Neural cell (in vitro differentiated cells): ENCODE measurements at regions not wholly inside any gene's neighbourhood (a gene's known extent, or its start where the extent isn't known, plus 50 kb on each side); places are given as distances from the start of the nearest gene placed in this dataset.

Experiments used
- H2AFZ ChIP-seq: fragments of 200-600, 300-800 bp; sonication (generic), shearing (Covaris generic); 2 replicates; pipeline ENCODE4 v1.6.0; 2014; ENCODE audit warnings: low read depth, mild to moderate bottlenecking, antibody characterized with exemption, low read length, moderate library complexity
- H3F3A ChIP-seq: fragments of 200-600 bp; shearing (Covaris generic); 2 replicates; pipeline ENCODE4 v1.6.1; 2016; ENCODE audit warnings: mild to moderate bottlenecking, moderate library complexity, mixed read lengths, antibody characterized with exemption, low read length; ENCODE audit not compliant: insufficient read depth, poor library complexity, severe bottlenecking
- H3K27ac ChIP-seq: fragments of 200-600, 300-800 bp; sonication (generic), shearing (Covaris generic); 2 replicates; pipeline ENCODE4 v1.5.1; 2014; ENCODE audit warnings: mild to moderate bottlenecking, low read length, moderate library complexity
- H3K27me3 ChIP-seq: fragments of 300-800, 200-600 bp; sonication (generic), shearing (Covaris generic); 2 replicates; pipeline ENCODE4 v1.6.0; 2014; ENCODE audit warnings: mild to moderate bottlenecking, low read depth, low read length, moderate library complexity; ENCODE audit not compliant: insufficient read depth
- H3K36me3 ChIP-seq: fragments of 300-800, 200-600 bp; sonication (generic), shearing (Covaris generic); 2 replicates; pipeline ENCODE4 v1.5.1; 2014; ENCODE audit warnings: mild to moderate bottlenecking, antibody characterized with exemption, low read length, moderate library complexity; ENCODE audit not compliant: insufficient read depth
- H3K4me2 ChIP-seq: fragments of 300-800, 200-600 bp; sonication (generic), shearing (Covaris generic); 2 replicates; pipeline ENCODE4 v1.6.0; 2014; ENCODE audit warnings: mild to moderate bottlenecking, low read length
- H3K4me3 ChIP-seq: fragments of 300-800, 200-600 bp; sonication (generic), shearing (Covaris generic); 2 replicates; pipeline ENCODE4 v1.5.1; 2014; ENCODE audit warnings: mild to moderate bottlenecking, low read length, moderate library complexity
- H3K79me2 ChIP-seq: fragments of 200-600 bp; shearing (Covaris generic); replicated peaks from 2 replicates; pipeline ENCODE4 v1.6.0; 2014; ENCODE audit warnings: mild to moderate bottlenecking, low read length, moderate library complexity; ENCODE audit not compliant: insufficient read depth
- H3K9ac ChIP-seq: fragments of 300-800, 200-600 bp; sonication (generic), shearing (Covaris generic); 2 replicates; pipeline ENCODE4 v1.6.1; 2016; ENCODE audit warnings: mild to moderate bottlenecking, low read length, mixed read lengths
- H3K9me2 ChIP-seq: fragments of 200-600 bp; shearing (Covaris generic); 2 replicates; pipeline ENCODE4 v1.6.1; 2016; ENCODE audit warnings: mild to moderate bottlenecking, low read length, mixed read lengths; ENCODE audit not compliant: insufficient read depth
- H3K9me3 ChIP-seq: fragments of 200-600, 300-800 bp; sonication (generic), shearing (Covaris generic); 2 replicates; pipeline ENCODE4 v1.6.1; 2016; ENCODE audit warnings: mild to moderate bottlenecking, mixed run types, low read length, moderate library complexity, mixed read lengths
- H4K20me1 ChIP-seq: fragments of 200-600 bp; shearing (Covaris generic); 2 replicates; pipeline ENCODE4 v1.6.1; 2016; ENCODE audit warnings: mild to moderate bottlenecking, mixed run types; ENCODE audit not compliant: insufficient read depth
- EP300 ChIP-seq: fragments of 450-650 bp; conservative IDR thresholded peaks from 2 replicates; pipeline ENCODE4 v1.6.1; 2014; ENCODE audit warnings: antibody characterized with exemption, mild to moderate bottlenecking, moderate library complexity; ENCODE audit not compliant: poor library complexity, severe bottlenecking
- EZH2 ChIP-seq: fragments of 200-600, 300-800 bp; shearing (Covaris generic), sonication (generic); IDR thresholded peaks from 2 replicates; pipeline ENCODE4 v1.6.1; 2014; ENCODE audit warnings: antibody characterized with exemption, low read length, borderline replicate concordance, mild to moderate bottlenecking; ENCODE audit not compliant: insufficient read depth, poor library complexity, severe bottlenecking
- MXI1 ChIP-seq: fragments of 450-650 bp; conservative IDR thresholded peaks from 2 replicates; pipeline ENCODE4 v1.6.1; 2014; ENCODE audit warnings: antibody characterized with exemption, mild to moderate bottlenecking; ENCODE audit not compliant: poor library complexity, severe bottlenecking
- POLR2AphosphoS5 ChIP-seq: IDR thresholded peaks from 2 replicates; pipeline ENCODE4 v1.6.1; 2012
- RAD21 ChIP-seq: fragments of 450-650 bp; conservative IDR thresholded peaks from 2 replicates; pipeline ENCODE4 v1.6.1; 2014; ENCODE audit warnings: antibody characterized with exemption, mild to moderate bottlenecking, moderate library complexity
- SMC3 ChIP-seq: fragments of 450-650 bp; conservative IDR thresholded peaks from 2 replicates; pipeline ENCODE4 v1.6.1; 2014; ENCODE audit warnings: antibody characterized with exemption, mild to moderate bottlenecking, moderate library complexity; ENCODE audit not compliant: poor library complexity
- TAF1 ChIP-seq: IDR thresholded peaks from 2 replicates; pipeline ENCODE4 v1.6.1; 2012; ENCODE audit warnings: low read depth
- TF ChIP-seq, protein P1 (sequence below): IDR thresholded peaks from 2 replicates; pipeline ENCODE4 v1.6.1; 2012; ENCODE audit warnings: borderline replicate concordance

DNA sequence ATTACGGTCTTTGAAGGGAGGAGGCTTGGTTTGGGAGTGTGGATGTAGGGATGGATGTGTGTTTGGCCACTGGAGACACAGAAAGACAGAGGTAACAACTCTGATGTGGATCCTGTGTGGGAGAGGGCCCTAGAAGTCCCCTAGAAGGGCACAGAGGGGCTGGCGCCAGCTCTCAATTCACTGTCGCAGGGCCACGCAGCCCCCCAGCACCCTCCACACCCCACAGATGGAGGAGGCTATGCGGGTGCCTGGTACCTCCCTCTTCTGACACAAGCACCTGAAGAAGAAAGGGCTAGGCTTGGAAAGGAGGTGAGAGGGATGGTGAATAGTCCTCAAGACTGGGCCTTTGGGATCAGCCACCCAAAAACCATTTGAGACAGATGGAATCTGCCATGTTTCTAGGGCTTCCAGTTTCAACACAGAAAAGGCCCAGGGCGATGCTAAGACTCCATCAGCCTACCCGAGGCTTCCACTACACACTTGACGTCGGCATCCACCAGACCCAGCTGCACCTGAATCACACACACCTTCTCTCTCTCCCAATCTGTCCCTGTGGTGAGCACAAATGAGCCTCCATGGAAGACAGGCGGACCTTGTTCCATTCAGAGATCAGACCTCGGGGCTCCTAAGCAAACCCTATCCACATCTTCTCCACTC lies 413.5 kb upstream of the HS6ST1 start:
- Histone ChIP-seq H3K9me2 (no peaks in the 10 kb centered on the region), H4K20me1 (no peaks in the 10 kb centered on the region), H3K4me3 (no peak overlapping the region), H3K4me2 (no peak overlapping the region), H3K27me3 (no peaks in the 10 kb centered on the region), H3K79me2 (no peaks in the 10 kb centered on the region), H3F3A (no peaks in the 10 kb centered on the region), H3K36me3 (no peaks in the 10 kb centered on the region), H3K9ac (no peak overlapping the region), H3K9me3 (no peaks in the 10 kb centered on the region), H3K27ac (no peak overlapping the region), H2AFZ (no peak overlapping the region)
- TF ChIP-seq EP300 (no peak), RAD21 (no peak), POLR2AphosphoS5 (no peak)
- TF ChIP-seq, protein P1, sequence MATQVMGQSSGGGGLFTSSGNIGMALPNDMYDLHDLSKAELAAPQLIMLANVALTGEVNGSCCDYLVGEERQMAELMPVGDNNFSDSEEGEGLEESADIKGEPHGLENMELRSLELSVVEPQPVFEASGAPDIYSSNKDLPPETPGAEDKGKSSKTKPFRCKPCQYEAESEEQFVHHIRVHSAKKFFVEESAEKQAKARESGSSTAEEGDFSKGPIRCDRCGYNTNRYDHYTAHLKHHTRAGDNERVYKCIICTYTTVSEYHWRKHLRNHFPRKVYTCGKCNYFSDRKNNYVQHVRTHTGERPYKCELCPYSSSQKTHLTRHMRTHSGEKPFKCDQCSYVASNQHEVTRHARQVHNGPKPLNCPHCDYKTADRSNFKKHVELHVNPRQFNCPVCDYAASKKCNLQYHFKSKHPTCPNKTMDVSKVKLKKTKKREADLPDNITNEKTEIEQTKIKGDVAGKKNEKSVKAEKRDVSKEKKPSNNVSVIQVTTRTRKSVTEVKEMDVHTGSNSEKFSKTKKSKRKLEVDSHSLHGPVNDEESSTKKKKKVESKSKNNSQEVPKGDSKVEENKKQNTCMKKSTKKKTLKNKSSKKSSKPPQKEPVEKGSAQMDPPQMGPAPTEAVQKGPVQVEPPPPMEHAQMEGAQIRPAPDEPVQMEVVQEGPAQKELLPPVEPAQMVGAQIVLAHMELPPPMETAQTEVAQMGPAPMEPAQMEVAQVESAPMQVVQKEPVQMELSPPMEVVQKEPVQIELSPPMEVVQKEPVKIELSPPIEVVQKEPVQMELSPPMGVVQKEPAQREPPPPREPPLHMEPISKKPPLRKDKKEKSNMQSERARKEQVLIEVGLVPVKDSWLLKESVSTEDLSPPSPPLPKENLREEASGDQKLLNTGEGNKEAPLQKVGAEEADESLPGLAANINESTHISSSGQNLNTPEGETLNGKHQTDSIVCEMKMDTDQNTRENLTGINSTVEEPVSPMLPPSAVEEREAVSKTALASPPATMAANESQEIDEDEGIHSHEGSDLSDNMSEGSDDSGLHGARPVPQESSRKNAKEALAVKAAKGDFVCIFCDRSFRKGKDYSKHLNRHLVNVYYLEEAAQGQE = no peak

DNA sequence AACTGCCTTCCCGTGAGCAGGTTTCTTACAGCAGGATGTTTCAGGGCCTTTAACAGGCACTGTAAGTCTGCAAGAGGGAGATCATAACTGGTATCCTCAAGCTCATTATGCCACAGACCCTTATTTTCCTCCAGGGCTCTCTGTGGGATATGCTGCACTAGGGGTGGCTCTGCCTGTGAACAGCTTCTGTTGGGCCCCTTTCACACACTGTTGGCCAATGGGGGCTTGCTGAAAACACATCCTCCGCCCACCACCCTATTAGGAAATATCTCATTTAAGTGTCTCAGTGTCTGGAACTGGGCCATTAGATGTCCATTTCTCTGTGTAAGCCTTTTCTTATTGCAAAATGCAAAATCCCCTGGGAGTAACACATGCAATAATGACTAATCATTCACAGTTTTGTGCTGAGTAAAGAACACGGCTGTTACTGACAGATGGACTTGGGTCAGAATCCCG lies 414.3 kb upstream of the HS6ST1 start:
- TF ChIP-seq EZH2 = no peak
- TF ChIP-seq EP300 = no peak
- no peak for TF ChIP-seq POLR2AphosphoS5
- TF ChIP-seq TAF1 = no peak
- TF ChIP-seq RAD21 = no peak
- TF ChIP-seq SMC3 = no peak
- no peak for TF ChIP-seq MXI1

DNA sequence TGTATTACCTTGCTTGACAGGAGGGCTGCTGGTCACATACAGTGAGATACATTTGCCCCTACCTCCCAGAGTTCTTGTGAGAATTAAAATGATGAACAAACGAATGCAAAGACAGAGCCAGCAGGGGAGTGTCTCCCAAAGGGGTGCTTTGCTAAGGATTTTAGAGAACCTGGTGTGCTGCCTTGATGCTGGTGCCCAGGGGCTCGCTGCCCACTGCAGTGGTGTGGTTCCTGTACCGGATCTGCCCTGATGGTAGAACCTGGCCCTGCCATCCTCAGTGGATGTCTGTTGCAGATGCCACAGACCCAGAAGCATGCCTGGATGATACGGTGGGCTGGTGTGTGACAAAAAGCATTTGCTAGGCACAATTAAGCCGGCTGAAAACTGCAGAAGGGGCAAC lies 414.8 kb upstream of the HS6ST1 start:
- Histone ChIP-seq H3K79me2 (no peaks in the 10 kb centered on the region), H3K27ac (no peak overlapping the region), H3F3A (no peaks in the 10 kb centered on the region), H2AFZ (no peak overlapping the region), H3K4me2 (no peak overlapping the region), H3K36me3 (no peaks in the 10 kb centered on the region), H3K9ac (no peak overlapping the region), H3K9me3 (no peaks in the 10 kb centered on the region), H4K20me1 (no peaks in the 10 kb centered on the region), H3K4me3 (no peak overlapping the region), H3K27me3 (no peaks in the 10 kb centered on the region), H3K9me2 (no peaks in the 10 kb centered on the region)
- TF ChIP-seq, protein P1 = no peak
- TF ChIP-seq MXI1 (no peak), SMC3 (no peak), TAF1 (no peak), EP300 (no peak), RAD21 (no peak), EZH2 (no peak)

More for the DNA sequence above, 414.3 kb upstream of the HS6ST1 start:
- H2AFZ ChIP-seq = no peak overlapping the region
- no peaks in the 10 kb centered on the region for H3K36me3 ChIP-seq
- H3K9me3 ChIP-seq = no peaks in the 10 kb centered on the region
- no peaks in the 10 kb centered on the region for H3K27me3 ChIP-seq
- no peaks in the 10 kb centered on the region for H3K9me2 ChIP-seq
- no peak overlapping the region for H3K4me2 ChIP-seq
- no peaks in the 10 kb centered on the region for H4K20me1 ChIP-seq
- no peak overlapping the region for H3K27ac ChIP-seq
- no peak overlapping the region for H3K4me3 ChIP-seq
- H3K9ac ChIP-seq = no peak overlapping the region
- H3K79me2 ChIP-seq = no peaks in the 10 kb centered on the region
- no peaks in the 10 kb centered on the region for H3F3A ChIP-seq
